ENCODE measurements at regions not wholly inside any gene's neighbourhood (a gene's known extent, or its start where the extent isn't known, plus 50 kb on each side); places are given as distances from the start of the nearest gene placed in this dataset.
"Not testable (repeated sequence)": the region's sequence is repeated elsewhere in the genome, so short reads cannot be mapped to it uniquely, and the experiment has no call there.

- no peak for DNase-seq (ENCODE audit: low read depth)
Observed at GRCh38 chr10:33067917-33068316, 109.9 kb upstream of the ITGB1 start.

- no peak for DNase-seq (ENCODE audit: low read depth)
Observed at GRCh38 chr10:33067481-33067880, 109.5 kb upstream of the ITGB1 start.

- DNase-seq (ENCODE audit: low read depth): peak; percentile 7
Observed at GRCh38 chr10:33066558-33067236, 108.7 kb upstream of the ITGB1 start.

DNA sequence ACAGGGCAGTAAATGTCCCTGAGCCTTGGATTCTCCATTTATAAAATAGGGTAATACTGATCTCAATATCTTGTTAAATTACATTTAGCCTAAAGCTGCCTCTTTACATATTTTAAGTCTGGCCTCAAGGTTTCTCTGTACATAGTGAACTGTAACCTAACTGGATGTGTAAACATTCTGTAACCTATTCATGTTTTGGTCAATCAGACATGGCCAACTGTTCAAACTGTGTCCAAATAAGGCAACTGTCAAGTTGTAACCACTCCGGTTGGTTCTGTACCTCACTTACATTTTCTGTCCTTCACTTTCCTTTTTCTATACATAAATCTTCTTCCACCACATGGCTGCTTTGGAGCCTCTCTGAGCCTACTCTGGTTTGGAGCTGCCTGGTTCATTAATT lies 107.1 kb upstream of the ITGB1 start:
- DNase-seq (ENCODE audit: low read depth): no peak

DNA sequence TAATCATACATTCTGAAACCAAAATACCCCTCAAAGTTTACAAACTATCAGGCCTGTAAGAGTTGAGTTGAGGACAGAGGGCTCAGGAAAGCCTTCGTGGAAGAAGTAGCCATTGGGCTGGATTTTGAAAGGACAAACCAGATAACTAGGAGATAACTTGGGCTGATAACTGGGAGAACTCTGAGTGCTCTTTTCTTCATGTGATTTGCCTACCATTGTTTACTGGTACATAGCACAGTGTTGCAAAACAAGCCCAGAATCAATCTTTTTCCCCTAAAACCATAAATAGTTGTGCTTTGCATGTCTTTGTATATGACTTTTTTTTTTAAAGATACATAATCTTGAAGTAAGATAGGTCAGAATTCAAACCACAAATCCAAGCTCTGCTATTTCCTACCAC lies 106.7 kb upstream of the ITGB1 start:
- no peak for DNase-seq (ENCODE audit: low read depth)

GRCh38 chr10:33057620-33058019 lies 99.6 kb upstream of the ITGB1 start:
- DNase-seq (ENCODE audit: low read depth): no peak

DNA sequence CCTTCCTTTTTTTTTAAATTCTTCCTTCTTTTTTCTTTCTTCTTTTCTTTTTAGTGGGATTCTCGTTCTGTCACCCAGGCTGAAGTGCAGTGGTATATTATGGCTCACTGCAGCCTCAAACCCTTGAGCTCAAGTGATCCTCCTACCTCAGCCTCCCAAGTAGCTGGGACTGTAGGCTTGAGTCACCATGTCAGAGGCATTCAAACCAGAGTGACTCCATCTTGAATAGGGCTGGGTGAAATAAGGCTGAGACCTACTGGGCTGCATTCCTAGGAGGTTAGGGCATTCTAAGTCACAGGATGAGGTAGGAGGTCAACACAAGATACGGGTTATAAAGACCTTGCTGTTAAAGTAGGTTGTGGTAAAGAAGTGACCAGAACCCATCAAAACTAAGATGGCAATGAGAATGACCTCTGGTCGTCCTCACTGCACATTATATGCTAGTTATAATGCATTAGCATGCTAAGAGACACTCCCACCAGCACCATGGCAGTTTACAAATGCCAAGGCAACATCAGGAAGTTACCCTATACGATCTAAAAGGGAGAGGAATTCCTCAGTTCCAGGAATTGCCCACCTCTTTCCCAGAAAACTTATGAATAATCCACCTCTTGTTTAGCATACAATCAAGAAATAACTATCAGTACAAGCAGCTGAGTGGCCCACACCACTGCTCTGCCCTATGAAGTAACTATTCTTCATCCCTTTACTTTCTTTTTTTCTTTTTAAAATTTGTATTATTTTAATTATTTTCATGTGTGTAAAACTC lies 99.0 kb upstream of the ITGB1 start:
- DNase-seq (ENCODE audit: low read depth): no peak

GRCh38 chr10:33055625-33056024 lies 97.6 kb upstream of the ITGB1 start:
- peak; percentile 14 for DNase-seq (ENCODE audit: low read depth)

- no peak for DNase-seq (ENCODE audit: low read depth)
Observed at GRCh38 chr10:33052915-33053810, 95.1 kb upstream of the ITGB1 start.

- DNase-seq (ENCODE audit: low read depth): no peak
Observed at GRCh38 chr10:33052263-33052875, 94.3 kb upstream of the ITGB1 start.

- not testable (repeated sequence) for DNase-seq (ENCODE audit: low read depth)
Observed at GRCh38 chr10:33049963-33050920, 92.2 kb upstream of the ITGB1 start.

- no peak for DNase-seq (ENCODE audit: low read depth)
Observed at GRCh38 chr10:33048223-33048622, 90.2 kb upstream of the ITGB1 start.

DNA sequence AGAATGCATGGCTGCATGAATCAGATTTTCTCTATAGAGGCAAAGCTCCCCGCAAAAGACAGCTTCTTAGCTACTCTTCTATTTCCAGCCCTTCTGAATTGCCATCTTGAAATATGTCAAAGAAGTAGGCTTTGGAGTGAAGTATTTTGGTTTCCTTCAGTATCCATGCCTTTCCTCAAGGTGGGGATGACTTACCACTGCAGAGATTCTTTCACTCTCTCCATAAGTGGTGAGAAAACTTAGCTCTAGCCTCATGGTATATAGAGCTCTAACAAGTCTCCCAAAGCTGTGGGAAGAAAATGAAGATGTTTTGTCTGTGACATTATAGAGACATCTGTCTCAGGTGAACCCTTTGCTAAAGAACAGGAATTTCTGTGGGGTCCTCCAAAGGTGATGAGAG lies 89.6 kb upstream of the ITGB1 start:
- DNase-seq (ENCODE audit: low read depth): no peak

DNA sequence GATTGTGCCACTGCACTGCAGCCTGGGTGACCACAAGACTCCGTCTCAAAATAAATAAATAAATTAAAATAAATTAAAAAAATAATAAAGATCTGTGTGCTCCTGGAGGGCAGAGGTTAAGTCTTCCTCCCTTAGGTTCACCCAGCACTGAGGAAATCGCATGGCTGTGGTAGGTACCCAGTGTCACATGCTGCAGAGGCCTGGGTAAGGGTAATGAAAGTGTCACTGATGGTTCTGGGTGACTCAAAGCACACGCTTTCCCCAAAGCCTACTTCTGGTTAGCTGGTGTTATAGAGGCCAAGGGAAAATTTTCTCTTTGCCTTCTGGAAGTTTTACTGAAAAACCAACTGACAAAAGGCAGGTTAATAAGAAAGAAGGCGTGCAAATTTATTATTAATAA lies 88.8 kb upstream of the ITGB1 start:
- no peak for DNase-seq (ENCODE audit: low read depth)

DNA sequence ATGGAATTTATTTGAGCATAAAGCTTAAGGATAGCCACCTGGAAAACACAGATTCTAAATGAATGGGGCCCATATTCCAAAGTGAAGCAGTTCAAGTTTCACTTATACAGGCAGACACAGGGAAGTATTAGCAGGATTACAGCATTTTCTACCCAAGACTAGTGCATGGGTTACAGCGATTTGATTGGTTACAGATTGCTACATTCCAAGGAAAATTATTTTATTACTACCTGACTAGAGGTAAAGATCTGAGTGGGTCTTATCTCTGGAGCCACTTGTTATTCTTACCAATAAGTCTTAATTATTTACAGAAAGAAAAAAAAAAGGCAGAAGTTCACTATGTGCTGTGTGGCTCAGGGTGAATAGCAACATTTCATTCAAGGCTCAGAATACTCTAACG lies 87.4 kb upstream of the ITGB1 start:
- no peak for DNase-seq (ENCODE audit: low read depth)

DNA sequence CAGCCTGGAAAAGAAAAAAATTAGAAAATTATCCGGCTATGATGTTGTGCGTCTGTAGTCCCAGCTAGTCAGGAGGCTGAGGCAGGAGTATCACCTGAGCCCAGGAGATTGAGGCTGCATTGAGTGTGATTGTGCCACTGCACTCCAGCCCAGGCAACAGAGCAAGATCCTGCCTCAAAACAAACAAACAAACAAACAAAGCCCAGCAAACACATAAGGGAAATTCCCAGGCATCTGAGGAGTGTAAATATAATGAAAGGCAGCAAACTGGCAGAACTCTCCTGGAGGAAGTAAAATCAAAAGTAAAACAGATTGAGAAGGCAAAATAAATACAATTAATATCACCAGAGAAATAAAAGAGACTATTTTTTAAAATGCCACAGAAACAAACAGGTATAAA lies 84.5 kb upstream of the ITGB1 start:
- DNase-seq (ENCODE audit: low read depth): no peak

DNA sequence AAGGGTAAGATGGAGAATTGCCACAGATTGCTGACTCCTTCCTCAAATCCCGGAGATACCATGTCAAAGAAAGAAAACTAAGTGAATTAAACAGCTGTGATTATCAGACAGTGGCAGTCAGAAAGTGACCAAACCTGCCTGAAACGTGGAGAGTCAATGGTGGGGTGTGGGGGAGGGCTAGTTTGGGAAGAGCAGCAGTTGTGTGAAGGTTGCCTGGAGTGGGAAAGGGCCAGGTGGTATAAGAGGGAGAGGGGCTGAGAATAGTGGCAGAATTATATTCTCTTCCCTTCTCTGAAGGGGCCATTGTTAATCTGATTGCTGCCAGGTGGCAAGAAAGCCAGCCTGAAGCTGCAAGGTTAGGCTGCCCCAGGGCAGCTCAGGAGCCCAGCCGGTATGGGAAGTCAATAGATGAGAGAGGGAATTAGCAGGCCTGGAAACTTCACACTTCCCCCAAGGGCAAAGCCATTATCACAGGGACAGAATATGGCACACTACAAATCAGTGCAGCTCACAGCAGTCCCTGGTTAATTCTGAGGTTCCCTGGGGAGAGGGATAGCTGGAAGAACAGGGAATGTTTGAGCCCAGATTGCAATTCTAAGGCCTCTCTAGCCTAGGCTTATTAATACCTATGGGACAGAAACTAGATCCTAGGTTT lies 83.9 kb upstream of the ITGB1 start:
- no peak for DNase-seq (ENCODE audit: low read depth)

DNA sequence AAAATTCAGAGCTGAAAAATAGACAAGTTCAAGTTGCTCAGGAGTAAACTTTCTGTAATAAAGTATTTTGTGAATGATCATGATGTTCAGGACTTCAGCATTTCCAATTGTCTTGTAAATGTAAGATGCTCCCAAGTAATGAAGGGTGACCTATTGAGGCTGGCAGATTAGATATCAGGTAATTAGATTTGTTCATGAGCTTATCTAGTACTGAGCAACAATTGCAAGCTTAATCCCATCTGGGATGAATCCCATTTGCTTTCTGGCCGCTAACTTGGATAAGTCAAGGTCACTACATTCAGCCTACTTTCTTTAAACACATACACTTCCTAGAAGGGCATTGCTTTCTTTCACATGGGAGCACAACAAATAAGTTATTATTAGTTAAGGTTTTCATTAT lies 82.4 kb upstream of the ITGB1 start:
- no peak for DNase-seq (ENCODE audit: low read depth)

- DNase-seq (ENCODE audit: low read depth): no peak
Observed at GRCh38 chr10:33039181-33039580, 81.2 kb upstream of the ITGB1 start.

DNA sequence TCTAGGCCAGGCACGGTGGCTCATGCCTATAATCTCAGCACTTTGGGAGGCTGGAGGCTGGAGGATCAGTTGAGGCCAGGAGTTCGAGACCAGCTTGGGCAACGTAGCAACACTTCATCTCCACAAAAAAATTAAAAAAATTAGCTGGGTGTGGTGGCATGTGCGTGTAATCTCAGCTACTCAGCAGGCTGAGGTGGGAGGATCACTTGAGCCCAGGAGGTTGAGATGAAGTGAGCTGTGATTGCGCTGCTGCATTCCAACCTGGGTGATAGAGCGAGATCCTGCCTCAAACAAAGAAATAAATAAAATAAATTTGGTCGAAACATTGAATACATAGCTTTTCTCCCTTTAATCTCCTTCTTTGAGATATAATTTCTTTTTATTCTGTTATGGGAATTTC lies 80.6 kb upstream of the ITGB1 start:
- DNase-seq (ENCODE audit: low read depth): no peak

DNA sequence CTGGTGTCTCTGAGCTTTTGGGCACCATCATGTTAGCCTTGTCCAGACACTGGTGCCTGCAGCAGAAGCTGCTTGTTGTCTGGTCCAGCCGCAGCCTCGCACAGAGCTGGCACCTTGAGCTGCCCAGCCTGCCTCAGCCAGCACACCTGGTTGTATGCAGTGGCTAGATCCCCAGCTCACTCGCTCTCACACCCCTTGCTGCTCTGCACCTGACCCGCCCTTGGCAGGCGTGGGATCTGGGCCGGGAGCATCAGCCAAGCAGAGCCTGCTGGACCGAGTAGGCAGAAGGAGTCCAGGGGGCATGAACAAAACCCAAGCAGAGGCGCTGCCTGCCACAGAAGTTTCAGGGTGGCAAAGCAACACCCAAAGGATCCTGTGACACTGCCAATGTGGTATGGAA lies 79.7 kb upstream of the ITGB1 start:
- DNase-seq (ENCODE audit: low read depth): no peak

Measured in HS-27A (cell line).